Mesenteric fat pad (tissue), 1 donor: ENCODE measurements at regions not wholly inside any gene's neighbourhood (a gene's known extent, or its start where the extent isn't known, plus 50 kb on each side); places are given as distances from the start of the nearest gene placed in this dataset.
"Not testable (repeated sequence)": the region's sequence is repeated elsewhere in the genome, so short reads cannot be mapped to it uniquely, and the experiment has no call there.

ENCODE experiments used
- DNase-seq: peaks from one replicate; pipeline ENCODE4 v3.0.0-alpha.2; 2020; ENCODE audit warnings: low spot score
- donor health status: DM: yes; HTN: yes; CAD: no.

DNA sequence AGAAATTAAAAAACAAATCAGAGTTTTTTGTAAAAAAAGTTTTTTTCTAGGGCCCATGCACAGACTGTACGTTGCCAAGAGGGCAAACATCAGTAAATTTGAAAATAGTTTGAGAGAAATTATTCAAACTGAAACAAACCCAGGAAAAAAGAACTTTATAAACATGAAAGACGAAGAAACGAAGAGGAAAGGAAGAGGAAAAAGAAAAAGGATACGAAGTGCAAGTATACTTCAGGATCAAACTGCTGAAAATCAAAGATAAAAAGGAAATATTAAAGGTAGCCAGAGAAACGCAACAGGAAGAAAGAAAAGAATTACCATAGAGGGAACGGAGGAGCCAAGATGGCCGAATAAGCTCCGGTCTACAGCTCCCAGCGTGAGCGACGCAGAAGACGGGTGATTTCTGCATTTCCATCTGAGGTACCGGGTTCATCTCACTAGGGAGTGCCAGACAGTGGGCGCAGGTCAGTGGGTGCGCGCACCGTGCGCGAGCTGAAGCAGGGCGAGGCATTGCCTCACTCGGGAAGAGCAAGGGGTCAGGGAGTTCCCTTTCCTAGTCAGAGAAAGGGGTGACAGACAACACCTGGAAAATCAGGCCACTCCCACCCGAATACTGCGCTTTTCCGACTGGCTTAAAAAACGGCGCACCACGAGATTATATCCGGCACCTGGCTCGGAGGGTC lies 94.4 kb upstream of the GAS1 start:
- not testable (repeated sequence) for DNase-seq

- DNase-seq = not testable (repeated sequence)
Measured at GRCh38 chr9:87049929-87050608, 102.8 kb upstream of the GAS1 start.

DNA sequence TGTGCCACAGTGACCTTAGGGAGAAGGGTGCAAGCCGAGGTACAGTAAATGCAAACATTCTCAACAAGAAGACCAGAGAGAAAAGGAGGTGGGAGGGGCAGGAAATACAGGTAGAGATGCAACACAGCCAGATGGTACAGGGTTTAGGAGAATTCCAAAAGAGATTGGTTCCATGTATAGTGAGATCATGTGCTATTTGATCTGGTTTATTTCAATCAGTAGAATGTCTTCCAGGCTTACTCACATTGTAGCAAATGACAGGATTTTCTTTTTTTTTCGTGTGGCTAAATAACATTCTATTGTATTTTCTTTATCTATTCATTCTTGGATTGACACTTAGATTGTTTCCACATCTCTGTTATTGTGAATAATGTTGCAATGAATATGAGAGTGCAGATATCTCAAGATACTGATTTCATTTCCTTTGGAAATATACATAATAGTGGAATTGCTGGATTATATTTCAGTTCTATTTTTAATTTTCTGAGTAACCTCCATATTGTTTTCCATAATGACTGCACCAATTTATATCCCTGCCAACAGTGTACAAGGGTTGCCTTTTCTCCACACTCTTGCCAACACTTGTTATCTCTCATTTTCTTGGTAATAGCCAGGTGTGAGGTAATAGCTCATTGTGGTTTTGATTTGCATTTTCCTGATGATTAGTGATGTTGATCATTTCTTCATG lies 107.8 kb upstream of the GAS1 start:
- no peak for DNase-seq

DNA sequence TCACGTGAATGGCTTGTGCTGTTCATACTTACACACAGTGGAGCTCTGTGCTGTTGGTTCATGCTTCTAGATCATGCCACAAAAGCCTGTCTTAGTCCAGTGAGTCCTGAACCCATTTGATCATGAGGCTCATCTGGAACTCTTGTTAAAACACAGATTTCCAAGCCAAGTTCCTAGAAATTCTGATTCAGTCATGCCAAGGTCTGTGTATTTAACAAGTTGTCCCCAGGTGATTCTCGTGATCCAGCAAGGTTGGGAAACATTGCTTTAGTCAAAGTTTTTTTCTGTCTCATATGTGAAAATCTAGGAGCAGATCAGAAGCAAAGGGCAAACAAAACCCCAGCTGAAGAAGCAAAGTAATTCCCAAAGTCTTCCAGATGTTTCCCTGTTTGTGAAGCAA lies 112.5 kb upstream of the GAS1 start:
- DNase-seq = no peak

GRCh38 chr9:87062746-87063145 lies 115.4 kb upstream of the GAS1 start:
- no peak for DNase-seq

- no peak for DNase-seq
Measured at GRCh38 chr9:87063246-87063645, 115.9 kb upstream of the GAS1 start.

DNA sequence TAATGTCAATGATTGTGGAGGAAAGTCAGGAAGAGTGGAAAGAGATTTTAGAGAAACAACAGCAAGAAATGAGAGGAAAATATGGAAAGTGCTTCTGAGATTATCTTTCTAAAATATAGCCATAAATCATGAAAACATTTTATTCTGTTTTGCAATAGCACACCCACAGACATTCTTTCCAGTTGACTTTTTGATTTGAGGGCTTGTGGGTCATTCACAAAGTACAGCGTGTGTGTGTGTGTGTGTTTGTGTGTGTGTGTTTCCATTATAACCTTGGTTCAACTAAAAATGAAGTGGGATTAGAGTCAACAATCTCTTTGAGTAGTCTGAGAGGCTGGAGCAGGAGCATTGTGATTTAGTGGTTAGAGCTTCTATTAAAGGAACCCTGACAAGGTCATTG lies 116.6 kb upstream of the GAS1 start:
- DNase-seq = no peak

DNA sequence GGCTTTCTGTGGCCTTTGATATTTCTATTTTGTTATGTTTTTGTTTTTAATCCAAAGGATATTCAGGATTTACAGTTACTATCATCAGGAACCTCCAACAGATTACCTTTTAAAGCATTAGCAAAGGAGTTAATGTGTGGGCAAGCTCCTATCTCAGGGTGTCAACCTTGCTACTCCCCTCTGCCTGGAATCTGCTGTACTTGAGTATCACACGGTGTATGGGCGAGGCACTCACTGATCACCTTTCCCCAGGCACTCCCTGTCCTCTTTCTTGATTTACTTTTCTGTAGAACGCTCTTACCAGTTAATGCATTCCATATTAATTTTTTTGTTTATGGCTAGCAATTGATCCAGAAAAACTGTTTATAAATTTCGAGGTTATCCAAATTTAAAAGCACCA lies 117.0 kb upstream of the GAS1 start:
- DNase-seq = no peak

DNA sequence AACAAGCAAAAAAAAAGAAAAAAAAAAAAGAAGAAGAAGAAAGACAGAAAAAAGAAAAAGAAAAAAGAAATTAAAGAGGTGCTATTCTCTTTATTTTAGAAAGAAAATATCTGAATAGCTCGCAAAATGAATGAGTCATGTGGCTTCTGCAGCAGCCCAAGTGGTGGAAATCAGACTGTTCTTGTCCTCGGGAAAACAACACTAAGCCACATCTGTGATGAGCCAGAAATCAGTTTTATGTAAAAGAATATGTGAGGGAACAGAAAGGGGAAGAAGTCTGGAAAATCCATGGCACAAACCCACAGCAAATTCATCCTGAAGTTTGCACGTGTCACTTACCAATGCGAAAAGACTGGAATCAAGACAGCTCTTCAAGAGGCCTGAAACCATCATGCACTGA lies 118.7 kb upstream of the GAS1 start:
- DNase-seq = no peak

GRCh38 chr9:87067426-87067825 lies 120.1 kb upstream of the GAS1 start:
- DNase-seq = no peak

GRCh38 chr9:87068177-87068840 lies 121.0 kb upstream of the GAS1 start:
- DNase-seq = no peak

DNA sequence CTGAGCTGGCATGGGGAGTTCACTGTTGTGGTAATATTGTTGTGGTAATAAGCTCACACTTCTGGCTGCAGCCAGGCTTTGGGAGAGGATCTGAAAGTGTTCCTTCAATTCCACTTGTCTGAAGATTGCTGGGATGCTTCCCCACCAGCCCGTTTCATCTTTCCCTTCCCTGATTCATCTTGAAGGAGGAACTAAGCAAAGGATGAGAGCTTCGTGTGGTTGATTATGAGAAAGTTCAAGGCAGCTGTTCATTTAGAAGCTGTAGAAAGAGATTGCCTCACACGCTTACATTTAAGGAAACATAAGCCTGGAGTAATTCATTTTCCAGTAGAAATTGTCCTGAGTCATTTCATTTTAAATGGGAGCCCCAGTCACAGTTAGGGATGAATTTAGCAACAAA lies 122.4 kb upstream of the GAS1 start:
- no peak for DNase-seq

- DNase-seq = no peak
Measured at GRCh38 chr9:87070336-87070735, 123.0 kb upstream of the GAS1 start.

GRCh38 chr9:87071473-87071872 lies 124.2 kb upstream of the GAS1 start:
- DNase-seq = no peak

GRCh38 chr9:87073692-87074091 lies 126.4 kb upstream of the GAS1 start:
- DNase-seq = no peak

DNA sequence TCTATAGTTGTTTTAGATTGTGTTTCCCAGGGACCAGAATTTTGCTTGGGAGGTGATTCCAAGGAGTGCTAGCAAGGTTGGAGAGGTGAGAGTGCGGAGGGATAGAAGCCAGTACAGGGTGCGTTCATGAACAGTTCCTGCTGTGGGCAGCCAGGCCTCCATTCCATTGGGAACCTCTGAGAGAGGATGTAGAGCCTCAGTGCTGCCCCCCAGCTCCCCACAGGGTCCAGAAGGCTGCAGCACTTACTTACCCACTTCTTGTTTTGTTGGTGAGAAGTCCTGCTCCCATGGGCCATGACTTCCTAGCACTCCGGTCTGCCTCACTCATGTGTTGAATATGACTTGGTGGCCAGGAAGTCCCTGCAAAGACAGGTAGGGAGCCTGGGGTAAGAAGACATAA lies 128.2 kb upstream of the GAS1 start:
- no peak for DNase-seq

GRCh38 chr9:87076825-87077224 lies 129.5 kb upstream of the GAS1 start:
- DNase-seq = no peak

GRCh38 chr9:87077986-87078385 lies 130.7 kb upstream of the GAS1 start:
- DNase-seq = no peak

GRCh38 chr9:87080512-87081264 lies 133.4 kb upstream of the GAS1 start:
- DNase-seq = no peak

- no peak for DNase-seq
Measured at GRCh38 chr9:87081503-87081902, 134.2 kb upstream of the GAS1 start.

- DNase-seq = no peak
Measured at GRCh38 chr9:87083986-87084385, 136.7 kb upstream of the GAS1 start.
